22Rv1 (cell line): ENCODE measurements at regions not wholly inside any gene's neighbourhood (a gene's known extent, or its start where the extent isn't known, plus 50 kb on each side); places are given as distances from the start of the nearest gene placed in this dataset.

Experiments
- CTCF ChIP-seq: fragments of 450-650 bp; IDR thresholded peaks from 2 replicates; pipeline ENCODE4 v1.5.1; 2017; ENCODE audit warnings: mild to moderate bottlenecking
- ZFX ChIP-seq: fragments of 450-650 bp; IDR thresholded peaks from 2 replicates; pipeline ENCODE4 v1.6.1; 2017; ENCODE audit warnings: antibody characterized with exemption, borderline replicate concordance

GRCh38 chr3:110965976-110966375 is 105.6 kb upstream of the NECTIN3 start:
- TF ChIP-seq CTCF: no peak
- no peak for TF ChIP-seq ZFX
